ENCODE measurements at regions not wholly inside any gene's neighbourhood (a gene's known extent, or its start where the extent isn't known, plus 50 kb on each side); places are given as distances from the start of the nearest gene placed in this dataset.

DNA sequence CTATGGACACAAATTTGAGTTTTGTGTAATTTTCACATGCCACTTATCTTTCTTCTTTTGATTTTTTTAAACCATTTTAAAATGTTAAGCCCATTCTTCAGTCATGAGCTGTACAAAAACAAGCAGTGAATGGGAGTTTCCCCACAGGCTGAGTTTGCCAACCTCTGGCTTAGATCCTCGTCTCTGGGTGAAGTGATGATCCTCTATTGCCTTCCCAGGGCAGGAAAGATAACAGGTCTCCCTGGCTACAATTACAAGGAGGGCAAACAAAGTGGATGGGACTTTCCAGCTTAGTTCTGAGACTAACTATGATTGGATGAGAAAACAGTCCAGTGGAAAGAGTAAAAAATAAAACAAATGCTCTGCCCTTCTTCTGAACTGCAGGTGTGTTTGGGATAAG lies 203.7 kb downstream of the SPTSSA start:
- no peak overlapping the region for H2AFZ ChIP-seq (ENCODE audit: low read depth, low read length)
- no peaks in the 10 kb centered on the region for H3K4me1 ChIP-seq (ENCODE audit: control insufficient read depth, extremely low read depth, insufficient read depth, low read length)
- H3K79me2 ChIP-seq (ENCODE audit: control insufficient read depth, insufficient read depth, low read length): no peaks in the 10 kb centered on the region
- no peaks in the 10 kb centered on the region for H3K9me3 ChIP-seq (replicated peaks; ENCODE audit: control insufficient read depth, insufficient read depth, low read length)
- no TSS peak for BruUV-seq (replicated peaks)
- H3K27me3 ChIP-seq (ENCODE audit: control insufficient read depth in 2 of 2, insufficient read depth in 2 of 2, low read length in 2 of 2): peaks cover 0 to 2% of the 10 kb centered on the region in 2 experiments
- dilution Hi-C loops (cut with MboI; ENCODE audit: extremely low pct_ligation_motif_present, low sequenced_read_pairs): no loop called here
- intact Hi-C loops (cut with micrococcal nuclease): no loop called here
- ChIA-PET CTCF (no interaction called here), POLR2A (no interaction called here)
- no peaks in the 10 kb centered on the region for H3K36me3 ChIP-seq (ENCODE audit: control insufficient read depth in 2 of 2, extremely low read depth in 1 of 2, insufficient read depth in 2 of 2, low read length in 2 of 2)
- H3K4me3 ChIP-seq (replicated peaks in 1 of 3; ENCODE audit: insufficient read depth in 1 of 3, low read depth in 1 of 3, low read length in 3 of 3): no peak overlapping the region
- no peak overlapping the region for H3K9ac ChIP-seq (replicated peaks; ENCODE audit: extremely low read depth, insufficient read depth, low read length)
- TF ChIP-seq GATA2 (IDR thresholded peaks at IDR 0.05; ENCODE audit: insufficient read depth, insufficient read length, low read depth, low read length) (no peak), FOS (IDR thresholded peaks at IDR 0.05; ENCODE audit: borderline replicate concordance, insufficient read depth, low read length) (no peak), EZH2 (IDR thresholded peaks at IDR 0.05; ENCODE audit: borderline replicate concordance, low read depth, low read length, severe bottlenecking) (no peak), POLR2A (IDR thresholded peaks at IDR 0.05; ENCODE audit: low read depth, low read length) (no peak), JUN (IDR thresholded peaks at IDR 0.05; ENCODE audit: borderline replicate concordance, insufficient read depth, insufficient read length, low read depth) (no peak), MYC (IDR thresholded peaks at IDR 0.05; ENCODE audit: low read depth, low read length) (no peak), POLR2AphosphoS5 (IDR thresholded peaks at IDR 0.05; ENCODE audit: insufficient read depth, low read depth, low read length) (no peak)
- TF ChIP-seq, protein P1, sequence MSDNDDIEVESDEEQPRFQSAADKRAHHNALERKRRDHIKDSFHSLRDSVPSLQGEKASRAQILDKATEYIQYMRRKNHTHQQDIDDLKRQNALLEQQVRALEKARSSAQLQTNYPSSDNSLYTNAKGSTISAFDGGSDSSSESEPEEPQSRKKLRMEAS (IDR thresholded peaks at IDR 0.05; ENCODE audit: insufficient read depth, insufficient read length): no peak
- TF ChIP-seq, protein P2, sequence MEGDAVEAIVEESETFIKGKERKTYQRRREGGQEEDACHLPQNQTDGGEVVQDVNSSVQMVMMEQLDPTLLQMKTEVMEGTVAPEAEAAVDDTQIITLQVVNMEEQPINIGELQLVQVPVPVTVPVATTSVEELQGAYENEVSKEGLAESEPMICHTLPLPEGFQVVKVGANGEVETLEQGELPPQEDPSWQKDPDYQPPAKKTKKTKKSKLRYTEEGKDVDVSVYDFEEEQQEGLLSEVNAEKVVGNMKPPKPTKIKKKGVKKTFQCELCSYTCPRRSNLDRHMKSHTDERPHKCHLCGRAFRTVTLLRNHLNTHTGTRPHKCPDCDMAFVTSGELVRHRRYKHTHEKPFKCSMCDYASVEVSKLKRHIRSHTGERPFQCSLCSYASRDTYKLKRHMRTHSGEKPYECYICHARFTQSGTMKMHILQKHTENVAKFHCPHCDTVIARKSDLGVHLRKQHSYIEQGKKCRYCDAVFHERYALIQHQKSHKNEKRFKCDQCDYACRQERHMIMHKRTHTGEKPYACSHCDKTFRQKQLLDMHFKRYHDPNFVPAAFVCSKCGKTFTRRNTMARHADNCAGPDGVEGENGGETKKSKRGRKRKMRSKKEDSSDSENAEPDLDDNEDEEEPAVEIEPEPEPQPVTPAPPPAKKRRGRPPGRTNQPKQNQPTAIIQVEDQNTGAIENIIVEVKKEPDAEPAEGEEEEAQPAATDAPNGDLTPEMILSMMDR (IDR thresholded peaks at IDR 0.05; ENCODE audit: extremely low read depth in 1 of 2, insufficient read depth in 1 of 2, low read depth in 1 of 2, low read length in 2 of 2): no peak
- DNase-seq (ENCODE audit: low read depth, low spot score) (no peak), FAIRE-seq (no peak)
- H4K20me1 ChIP-seq (replicated peaks; ENCODE audit: control insufficient read depth, extremely low read depth, insufficient read depth, low read length): no peaks in the 10 kb centered on the region
- H3K4me2 ChIP-seq (ENCODE audit: insufficient read depth, low read length): no peak overlapping the region
- no peaks in the 10 kb centered on the region for H3K9me1 ChIP-seq (replicated peaks; ENCODE audit: control insufficient read depth, extremely low read depth, insufficient read depth, low read length)
- no peak overlapping the region for H3K27ac ChIP-seq (ENCODE audit: insufficient read depth, low read depth, low read length)

All from endothelial cell of umbilical vein (primary cell).